WERI-Rb-1 (cell line): ENCODE measurements at regions not wholly inside any gene's neighbourhood (a gene's known extent, or its start where the extent isn't known, plus 50 kb on each side); places are given as distances from the start of the nearest gene placed in this dataset.

ENCODE experiments used
- DNase-seq: peaks from one replicate; pipeline ENCODE4 v3.0.0-alpha.2; 2020
- H3K27ac ChIP-seq: fragments of 250-450 bp; sonication (Bioruptor Pico); 2 replicates; pipeline ENCODE4 v1.5.1; 2020; ENCODE audit warnings: mild to moderate bottlenecking, moderate library complexity
- H3K27me3 ChIP-seq: fragments of 250-450 bp; sonication (Bioruptor Pico); 2 replicates; pipeline ENCODE4 v1.5.1; 2021; ENCODE audit warnings: mild to moderate bottlenecking, low read depth, moderate library complexity; ENCODE audit not compliant: insufficient read depth, severe bottlenecking
- H3K36me3 ChIP-seq: fragments of 250-450 bp; sonication (Bioruptor Pico); 2 replicates; pipeline ENCODE4 v1.5.1; 2020; ENCODE audit warnings: mild to moderate bottlenecking, moderate library complexity
- H3K4me3 ChIP-seq: 2 replicates; pipeline ENCODE4 v1.5.1; 2011; ENCODE audit warnings: low read depth, mild to moderate bottlenecking, control low read depth, low read length
- H3K9me3 ChIP-seq: fragments of 250-450 bp; sonication (Bioruptor Pico); 2 replicates; pipeline ENCODE4 v1.5.1; 2021; ENCODE audit warnings: mild to moderate bottlenecking, moderate library complexity; ENCODE audit not compliant: severe bottlenecking
- CTCF ChIP-seq: IDR thresholded peaks from 2 replicates; pipeline ENCODE4 v1.5.1; 2011; ENCODE audit warnings: low read depth, mild to moderate bottlenecking, control low read depth, inconsistent platforms, low read length

GRCh38 chr9:129500863-129501770 lies 119.8 kb downstream of the C9orf50 start:
- Histone ChIP-seq H3K27ac (peak overlapping the region; percentile 95), H3K27me3 (no peaks in the 10 kb centered on the region), H3K9me3 (no peaks in the 10 kb centered on the region), H3K36me3 (peaks cover 9% of the 10 kb centered on the region; the same call in 1 of the 2 replicates), H3K4me3 (no peak overlapping the region)
- no peak for TF ChIP-seq CTCF
- DNase-seq: no peak

- peaks cover 9% of the 10 kb centered on the region; the same call in 1 of the 2 replicates for H3K36me3 ChIP-seq
- DNase-seq: peak; percentile 63
- H3K27me3 ChIP-seq: no peaks in the 10 kb centered on the region
- H3K27ac ChIP-seq: peak overlapping the region; percentile 95
- no peaks in the 10 kb centered on the region for H3K9me3 ChIP-seq
- H3K4me3 ChIP-seq: no peak overlapping the region
- no peak for TF ChIP-seq CTCF
These were observed 120.6 kb downstream of the C9orf50 start for GRCh38 chr9:129500161-129500862.

GRCh38 chr9:129498451-129499384 lies 122.2 kb downstream of the C9orf50 start:
- H3K4me3 ChIP-seq: no peak overlapping the region
- no peak for DNase-seq
- H3K27me3 ChIP-seq: no peaks in the 10 kb centered on the region
- H3K27ac ChIP-seq: peak overlapping the region; percentile 95
- peaks cover 8% of the 10 kb centered on the region; the same call in 1 of the 2 replicates for H3K36me3 ChIP-seq
- H3K9me3 ChIP-seq: no peaks in the 10 kb centered on the region
- TF ChIP-seq CTCF: no peak

- peaks cover 4% of the 10 kb centered on the region; the same call in 1 of the 2 replicates for H3K36me3 ChIP-seq
- peak overlapping the region; percentile 95 for H3K27ac ChIP-seq
- no peak for TF ChIP-seq CTCF
- no peaks in the 10 kb centered on the region for H3K9me3 ChIP-seq
- H3K4me3 ChIP-seq: no peak overlapping the region
- DNase-seq: no peak
- H3K27me3 ChIP-seq: no peaks in the 10 kb centered on the region
These were observed 123.0 kb downstream of the C9orf50 start for GRCh38 chr9:129497813-129498450.
